ENCODE measurements at regions not wholly inside any gene's neighbourhood (a gene's known extent, or its start where the extent isn't known, plus 50 kb on each side); places are given as distances from the start of the nearest gene placed in this dataset.
"Not testable (repeated sequence)": the region's sequence is repeated elsewhere in the genome, so short reads cannot be mapped to it uniquely, and the experiment has no call there.

GRCh38 chr14:97029800-97030199, 232.6 kb downstream of the VRK1 start:
- DNase-seq (ENCODE audit: low read depth in 2 of 2) = no peak

DNA sequence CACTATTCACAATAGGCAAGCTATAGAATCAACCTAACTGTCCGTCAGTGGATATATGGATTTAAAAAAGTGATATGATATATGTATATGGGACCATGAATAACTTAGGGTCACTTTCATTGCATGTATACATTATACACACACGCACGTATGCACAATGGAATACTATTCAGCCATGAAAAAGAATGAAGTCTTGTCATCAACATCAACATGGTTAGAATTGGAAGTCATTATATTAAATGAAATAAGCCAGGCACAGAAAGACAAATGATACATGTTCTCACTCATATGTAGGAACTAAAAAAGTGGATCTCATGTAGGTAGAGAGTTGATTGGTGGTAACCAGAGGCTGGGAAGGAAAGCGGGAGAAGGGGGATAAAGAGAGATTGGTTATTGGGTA, 234.3 kb downstream of the VRK1 start:
- DNase-seq (ENCODE audit: low read depth in 2 of 2) = no peak

- no peak for DNase-seq (ENCODE audit: low read depth in 2 of 2)
These were observed 236.4 kb downstream of the VRK1 start for GRCh38 chr14:97033556-97034081.

- no peak for DNase-seq (ENCODE audit: low read depth in 2 of 2)
These were observed 239.1 kb downstream of the VRK1 start for GRCh38 chr14:97036086-97036852.

GRCh38 chr14:97039717-97040363, 242.7 kb downstream of the VRK1 start:
- no peak for DNase-seq (ENCODE audit: low read depth in 2 of 2)

GRCh38 chr14:97046967-97047366, 249.8 kb downstream of the VRK1 start:
- no peak for DNase-seq (ENCODE audit: low read depth in 2 of 2)

DNA sequence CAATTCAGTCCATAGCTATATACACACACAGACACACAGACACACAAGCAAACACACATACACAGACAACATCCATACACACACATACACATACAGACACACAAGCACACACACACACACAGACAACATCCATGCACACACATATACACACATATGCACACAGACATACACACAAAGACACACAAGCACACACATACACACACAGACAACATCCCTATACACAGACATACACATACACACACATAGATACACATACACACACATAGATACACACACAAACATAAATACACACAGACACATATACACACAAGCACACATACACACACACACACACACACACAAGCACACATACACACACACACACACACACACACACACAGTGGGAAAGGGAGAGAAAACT, 254.8 kb downstream of the VRK1 start:
- DNase-seq (ENCODE audit: low read depth in 2 of 2) = no peak

DNA sequence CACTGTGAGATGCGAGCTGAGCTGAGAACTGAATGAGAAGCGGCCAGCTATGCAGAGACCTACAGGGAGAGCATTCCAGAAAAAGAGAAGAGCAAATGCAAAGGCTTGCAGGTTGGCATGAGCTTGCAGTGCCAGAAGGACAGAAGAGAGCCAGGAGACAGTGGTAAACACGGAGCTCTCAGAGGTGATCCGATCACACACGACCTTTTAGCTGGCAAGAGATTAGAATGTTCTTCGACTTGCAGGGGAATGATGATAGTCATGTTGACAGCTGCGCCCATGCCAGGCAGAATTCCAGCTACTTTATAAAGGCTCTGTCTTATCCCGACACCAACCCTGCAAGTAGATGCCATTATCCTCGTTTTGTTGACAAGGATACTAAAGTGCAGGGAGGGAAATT, 256.8 kb downstream of the VRK1 start:
- no peak for DNase-seq (ENCODE audit: low read depth in 2 of 2)

DNA sequence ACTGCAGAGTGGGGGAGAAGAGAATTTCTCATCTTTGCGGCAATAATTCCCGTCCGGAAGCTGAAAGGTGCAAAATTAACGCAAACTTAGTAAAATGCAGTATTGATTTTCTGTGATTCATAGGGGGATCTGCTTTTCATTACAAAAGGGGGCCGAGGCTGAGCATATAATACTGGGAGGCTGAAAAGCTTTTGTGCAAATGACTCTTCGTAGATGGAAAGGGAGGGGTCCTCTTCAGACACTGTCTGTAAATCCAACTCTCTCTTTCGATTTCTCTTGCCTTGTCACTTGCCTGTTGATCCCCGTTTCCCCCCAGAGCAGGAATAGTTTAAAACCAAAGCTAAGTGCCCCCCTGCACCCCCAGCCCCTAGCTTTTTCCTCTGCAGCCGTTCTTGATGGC, 258.2 kb downstream of the VRK1 start:
- DNase-seq (ENCODE audit: low read depth in 2 of 2) = no peak

DNA sequence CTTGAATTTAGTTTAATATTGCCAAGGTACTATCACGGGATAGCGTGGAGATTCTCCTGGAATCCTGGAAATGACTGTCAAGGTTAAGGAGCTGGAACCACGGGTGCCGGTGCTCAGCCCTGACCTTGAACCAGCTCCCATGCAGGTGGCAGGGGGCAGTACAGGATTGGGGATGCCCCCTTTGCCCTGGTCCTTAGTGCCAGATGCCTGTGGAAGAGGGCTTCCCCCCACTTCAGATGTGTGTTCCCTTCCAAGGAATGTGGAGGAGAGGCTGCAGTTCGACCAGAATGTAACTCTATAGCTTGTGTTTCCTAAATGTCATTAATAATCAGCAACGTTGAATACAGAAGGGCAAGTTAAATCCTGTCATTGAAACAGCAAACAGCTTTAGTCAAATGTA, 258.9 kb downstream of the VRK1 start:
- no peak for DNase-seq (ENCODE audit: low read depth in 2 of 2)

DNA sequence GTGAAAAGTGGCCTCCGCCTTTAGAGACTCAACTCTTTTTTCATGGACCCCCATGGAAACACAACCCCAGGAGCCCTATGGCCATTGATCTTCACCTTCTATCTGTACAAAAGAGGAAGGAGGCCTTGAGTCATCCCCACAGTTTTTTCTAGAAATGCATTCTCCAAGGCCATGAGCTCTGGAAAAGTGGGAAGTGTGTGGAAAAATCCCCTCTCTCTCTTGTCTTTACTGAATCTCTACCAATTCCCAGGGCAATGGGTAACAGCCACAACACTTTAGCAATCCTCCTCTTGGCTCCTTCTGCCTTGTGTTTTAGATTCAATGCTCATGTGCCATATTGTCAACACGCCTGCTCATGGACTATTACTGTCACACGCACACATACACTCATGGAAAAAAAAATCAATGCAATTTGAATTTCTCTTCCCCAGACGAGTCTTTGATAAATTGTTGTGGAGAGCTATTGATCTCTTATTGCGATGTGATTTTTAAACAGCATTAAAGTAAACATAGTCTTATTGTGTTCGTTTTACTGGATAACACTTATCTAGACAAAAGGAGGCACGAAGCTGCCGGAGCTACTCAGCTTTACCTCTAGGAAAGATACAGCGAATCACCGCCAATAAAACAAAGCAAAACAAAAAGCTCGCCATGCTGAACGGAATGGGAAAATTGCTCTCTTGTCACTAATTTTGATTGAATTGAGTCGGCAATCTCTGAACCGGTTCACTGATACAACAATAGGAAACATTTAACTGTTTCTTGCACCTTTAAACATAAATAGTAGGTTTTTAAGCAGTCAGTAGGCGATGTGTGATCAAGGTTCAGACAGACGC, 260.3 kb downstream of the VRK1 start:
- DNase-seq (ENCODE audit: low read depth in 2 of 2) = no peak

DNA sequence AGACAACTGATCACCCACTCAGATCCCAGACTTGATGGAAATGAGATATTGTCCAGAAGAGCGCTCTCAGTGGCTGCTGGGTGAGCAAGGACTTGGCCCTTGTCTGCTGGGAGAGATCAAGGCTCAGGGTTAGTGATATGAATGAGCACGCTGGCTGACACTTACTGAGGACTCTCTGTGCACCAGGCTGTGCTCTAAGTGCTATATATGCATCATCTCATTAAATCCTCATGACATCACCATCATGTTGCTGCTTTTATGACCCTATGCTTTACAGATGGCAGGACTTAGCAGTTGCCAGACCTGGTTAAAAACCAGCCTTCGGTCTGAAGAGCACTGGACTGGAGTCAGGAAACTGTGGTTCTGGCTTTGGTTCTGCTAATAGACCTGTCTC, 260.9 kb downstream of the VRK1 start:
- no peak for DNase-seq (ENCODE audit: low read depth in 2 of 2)

DNA sequence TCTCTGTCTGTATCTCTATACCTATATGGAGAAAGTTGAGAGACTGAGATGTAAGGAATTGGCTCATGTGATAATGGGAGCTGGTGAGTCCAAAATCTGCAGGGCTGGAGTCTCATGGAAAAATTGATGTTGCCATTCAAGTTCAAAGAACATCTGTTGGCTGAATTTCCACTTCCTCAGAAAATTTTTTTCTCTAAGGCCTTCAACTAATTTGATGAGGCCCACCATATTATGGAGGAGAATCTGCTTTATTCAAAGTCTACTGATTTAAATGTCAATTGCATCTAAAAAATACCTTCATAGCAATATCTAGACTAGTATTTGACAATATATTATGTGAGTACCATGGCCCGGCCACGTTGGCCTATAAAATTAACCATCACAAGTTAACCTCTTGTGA, 261.4 kb downstream of the VRK1 start:
- DNase-seq (ENCODE audit: low read depth in 2 of 2) = no peak

GRCh38 chr14:97061198-97061597, 264.0 kb downstream of the VRK1 start:
- no peak for DNase-seq (ENCODE audit: low read depth in 2 of 2)

GRCh38 chr14:97061714-97062113, 264.5 kb downstream of the VRK1 start:
- DNase-seq (ENCODE audit: low read depth in 2 of 2) = no peak

- DNase-seq (ENCODE audit: low read depth in 2 of 2) = no peak
These were observed 268.3 kb downstream of the VRK1 start for GRCh38 chr14:97065305-97066067.

GRCh38 chr14:97066068-97066899, 269.1 kb downstream of the VRK1 start:
- no peak for DNase-seq (ENCODE audit: low read depth in 2 of 2)

DNA sequence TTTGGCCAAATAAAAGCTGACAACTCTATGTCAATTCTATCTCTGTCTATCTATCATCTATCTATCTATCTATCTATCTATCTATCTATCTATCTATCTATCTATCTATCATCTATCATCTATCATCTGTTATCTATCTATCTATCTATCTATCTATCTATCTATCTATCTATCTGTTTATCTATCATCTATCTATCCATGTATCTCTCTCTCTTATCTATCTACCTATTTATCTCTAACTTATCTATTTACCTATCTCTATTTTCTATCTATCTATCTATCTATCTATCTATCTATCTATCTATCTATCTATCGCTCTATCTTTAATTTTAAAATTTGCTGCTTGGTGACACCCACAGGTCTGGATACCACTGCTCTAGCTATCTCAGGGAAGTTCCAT, 271.1 kb downstream of the VRK1 start:
- not testable (repeated sequence) for DNase-seq (ENCODE audit: low read depth in 2 of 2)

- no peak for DNase-seq (ENCODE audit: low read depth in 2 of 2)
These were observed 273.1 kb downstream of the VRK1 start for GRCh38 chr14:97070259-97070658.

GRCh38 chr14:97071177-97071576, 274.0 kb downstream of the VRK1 start:
- no peak for DNase-seq (ENCODE audit: low read depth in 2 of 2)

DNA sequence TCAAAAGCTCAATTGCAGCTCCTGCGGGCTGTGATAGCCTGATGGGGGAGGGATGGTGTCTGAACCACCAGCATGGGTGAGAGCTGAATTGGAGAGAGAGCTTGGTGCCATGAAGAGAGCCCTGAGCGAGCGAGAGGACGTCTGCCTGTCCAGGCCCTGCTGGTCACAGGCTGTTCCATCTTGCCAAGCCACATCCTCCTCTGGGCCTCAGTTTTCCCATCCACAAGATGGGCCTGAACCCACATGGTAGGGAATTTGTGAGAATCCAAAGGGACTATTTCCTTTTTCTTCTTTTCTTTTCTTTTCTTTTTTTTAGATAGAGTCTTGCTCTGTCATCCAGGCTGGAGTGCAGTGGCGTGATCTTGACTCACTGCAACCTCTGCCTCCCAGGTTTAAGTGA, 276.4 kb downstream of the VRK1 start:
- no peak for DNase-seq (ENCODE audit: low read depth in 2 of 2)

All from fibroblast of skin of left quadriceps (primary cell).